Iris pigment epithelial cell (primary cell): ENCODE measurements at regions not wholly inside any gene's neighbourhood (a gene's known extent, or its start where the extent isn't known, plus 50 kb on each side); places are given as distances from the start of the nearest gene placed in this dataset.
"Not testable (repeated sequence)": the region's sequence is repeated elsewhere in the genome, so short reads cannot be mapped to it uniquely, and the experiment has no call there.

Source experiments
- DNase-seq: peaks from one replicate; pipeline ENCODE4 v3.0.0-alpha.2; 2011; ENCODE audit warnings: low read depth

DNA sequence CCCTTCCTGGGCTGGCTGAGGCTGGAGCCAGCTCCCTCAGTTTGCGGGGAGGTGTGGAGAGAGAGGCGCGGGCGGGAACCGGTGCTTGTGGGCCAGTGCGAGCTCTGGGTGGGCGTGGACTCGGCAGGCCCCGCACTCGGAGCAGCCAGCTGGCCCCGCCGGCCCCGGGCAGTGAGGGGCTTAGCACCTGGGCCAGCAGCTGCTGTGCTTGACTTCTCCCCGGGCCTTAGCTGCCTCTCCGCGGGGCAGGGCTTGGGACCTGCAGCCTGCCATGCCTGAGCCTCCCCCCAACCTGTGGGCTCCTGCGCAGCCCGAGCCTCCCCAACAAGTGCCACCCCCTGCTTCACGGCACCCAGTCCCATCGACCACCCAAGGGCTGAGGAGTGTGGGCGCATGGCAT is 81.6 kb upstream of the CCNG1 start:
- DNase-seq, result not testable (repeated sequence)

DNA sequence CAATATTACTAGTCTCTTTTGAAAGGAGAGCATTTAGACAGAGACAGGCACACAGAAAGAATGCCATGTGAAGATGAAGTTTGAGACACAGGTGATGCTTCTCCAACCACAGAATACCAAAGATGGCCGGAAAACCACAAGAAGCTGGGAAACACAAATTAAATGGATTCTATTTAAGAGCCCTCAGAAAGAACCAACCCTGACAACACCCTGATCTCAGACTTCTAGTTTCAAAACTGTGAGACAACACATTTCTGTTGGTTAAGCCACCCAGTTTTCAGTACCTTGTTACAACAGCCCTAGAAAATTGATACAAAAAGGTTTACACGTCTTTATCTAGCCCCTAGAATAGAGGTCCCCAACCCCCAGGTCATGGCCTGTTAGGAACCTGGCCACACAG is 79.8 kb upstream of the CCNG1 start:
- no peak for DNase-seq

DNA sequence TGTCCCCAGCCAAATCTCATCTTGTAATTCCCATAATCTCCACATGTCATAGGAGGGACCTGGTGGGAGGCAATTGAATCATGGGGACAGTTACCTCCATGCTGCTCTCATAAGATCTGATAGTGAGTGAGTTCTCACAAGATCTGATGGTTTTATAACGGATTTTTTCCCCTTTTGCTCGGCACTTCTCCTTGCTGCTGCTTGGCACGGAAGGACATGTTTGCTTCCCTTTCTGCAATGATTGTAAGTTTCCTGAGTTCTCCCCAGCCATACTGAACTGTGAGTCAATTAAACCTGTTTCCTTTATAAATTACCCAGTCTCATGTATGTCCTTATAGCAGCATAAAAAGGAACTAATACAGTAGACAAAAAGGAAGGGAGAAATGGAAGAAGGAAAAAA is 76.7 kb upstream of the CCNG1 start:
- no peak for DNase-seq

DNA sequence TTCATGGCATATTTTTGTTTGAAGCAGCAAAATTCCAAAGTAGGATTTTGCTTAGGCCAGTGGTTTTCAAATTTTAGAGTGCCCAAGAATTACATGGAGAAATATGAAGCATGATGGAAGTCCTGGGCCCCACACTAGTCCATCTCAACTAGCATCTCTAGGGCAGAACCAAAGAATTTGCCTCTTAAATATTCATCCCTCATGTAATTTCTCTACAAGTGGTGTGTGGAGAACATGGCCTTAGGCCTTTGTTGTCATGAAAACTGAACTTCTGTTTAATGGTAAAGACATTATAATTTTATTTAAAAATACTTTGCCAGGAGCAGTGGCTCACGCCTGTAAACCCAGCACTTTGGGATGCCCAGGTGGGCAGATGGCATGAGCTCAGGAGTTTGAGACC is 75.9 kb upstream of the CCNG1 start:
- DNase-seq, result no peak

DNA sequence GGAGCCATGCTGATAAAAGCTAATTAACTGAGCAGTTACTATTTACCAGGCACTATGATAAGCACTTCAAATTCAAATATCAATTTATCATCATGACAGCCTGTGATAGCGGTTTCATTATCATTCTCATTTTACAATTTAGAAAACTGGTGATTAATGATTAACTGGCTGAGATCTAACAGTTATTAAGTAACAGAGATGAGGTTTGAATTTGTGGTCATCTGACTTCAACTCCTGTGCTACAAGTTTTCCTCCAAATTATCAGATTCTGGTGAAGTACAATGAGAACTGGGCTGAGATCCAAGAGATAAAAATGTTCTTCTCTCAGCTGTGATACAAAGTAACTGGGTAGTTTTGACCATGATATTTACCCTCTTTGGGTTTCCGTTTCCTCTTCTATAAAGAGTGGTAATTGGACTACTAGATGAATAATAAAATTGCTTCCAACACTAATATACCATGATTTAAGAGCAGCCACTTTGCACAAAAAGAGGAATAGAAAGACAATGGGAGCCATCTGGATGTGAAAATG is 74.5 kb upstream of the CCNG1 start:
- DNase-seq, result peak; percentile 1

DNA sequence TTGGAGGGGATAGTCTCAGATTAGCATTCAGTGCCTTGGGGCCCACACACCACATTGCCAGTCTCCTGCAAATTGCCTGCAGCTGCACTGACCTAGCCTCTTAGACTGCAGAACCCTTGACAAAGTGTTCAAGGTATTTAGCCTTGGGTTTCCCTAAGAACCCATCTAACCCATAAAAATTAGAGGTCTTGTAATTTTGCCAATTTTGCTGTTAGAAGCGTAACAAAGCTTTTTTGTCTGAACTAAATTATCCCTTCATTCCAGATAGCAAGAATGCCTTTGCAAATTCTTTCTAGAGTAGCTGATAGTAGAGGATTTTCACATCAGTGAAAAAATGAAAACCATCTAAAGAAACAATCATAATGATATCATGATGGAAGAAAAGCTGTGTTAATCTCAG is 74.0 kb upstream of the CCNG1 start:
- no peak for DNase-seq

DNA sequence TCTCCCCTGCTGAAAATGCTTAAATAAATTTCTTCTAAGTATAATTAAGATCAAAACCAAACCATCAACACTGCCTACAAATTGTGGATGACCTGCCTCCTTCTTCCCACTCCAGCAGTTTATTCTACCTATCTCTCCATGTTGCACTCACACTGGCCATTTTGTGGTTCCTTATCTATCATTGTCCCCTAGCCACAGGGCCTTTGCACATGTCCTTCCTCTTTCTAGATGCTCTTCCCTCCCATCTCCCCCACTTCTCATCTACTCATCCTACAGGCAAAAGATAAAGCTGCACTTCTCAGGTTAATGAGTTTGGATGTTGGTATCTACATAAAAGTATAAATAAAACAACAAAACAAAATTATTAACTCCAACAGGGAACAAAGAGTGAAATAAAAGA is 70.6 kb upstream of the CCNG1 start:
- DNase-seq, result no peak

DNA sequence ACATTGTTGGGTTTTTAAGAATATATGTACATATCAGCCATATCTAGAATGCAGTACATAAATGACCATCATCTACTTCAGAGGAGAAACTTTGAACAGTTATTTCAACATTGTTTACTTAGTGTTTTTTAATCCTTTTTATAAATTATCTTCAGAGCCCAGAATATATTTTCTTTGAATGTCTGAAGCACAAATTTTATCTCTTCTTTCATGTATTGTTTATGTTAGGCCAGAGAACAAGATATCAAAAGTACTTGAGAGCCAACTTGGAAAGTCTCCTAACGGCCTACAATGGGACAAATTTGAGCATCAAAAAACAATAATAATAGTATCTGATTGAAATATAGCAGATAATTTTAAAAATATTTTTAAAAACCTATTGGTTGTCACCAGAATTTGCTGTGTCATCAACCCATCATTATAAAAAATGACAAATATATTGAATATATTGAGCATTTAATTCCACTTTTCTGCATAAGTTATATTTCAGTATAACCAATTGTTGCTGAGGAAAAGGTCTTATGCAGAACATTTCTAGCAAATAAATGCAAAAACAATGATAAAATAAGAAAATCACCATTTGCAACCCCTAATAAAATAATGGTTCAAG is 67.5 kb upstream of the CCNG1 start:
- DNase-seq, result no peak

DNA sequence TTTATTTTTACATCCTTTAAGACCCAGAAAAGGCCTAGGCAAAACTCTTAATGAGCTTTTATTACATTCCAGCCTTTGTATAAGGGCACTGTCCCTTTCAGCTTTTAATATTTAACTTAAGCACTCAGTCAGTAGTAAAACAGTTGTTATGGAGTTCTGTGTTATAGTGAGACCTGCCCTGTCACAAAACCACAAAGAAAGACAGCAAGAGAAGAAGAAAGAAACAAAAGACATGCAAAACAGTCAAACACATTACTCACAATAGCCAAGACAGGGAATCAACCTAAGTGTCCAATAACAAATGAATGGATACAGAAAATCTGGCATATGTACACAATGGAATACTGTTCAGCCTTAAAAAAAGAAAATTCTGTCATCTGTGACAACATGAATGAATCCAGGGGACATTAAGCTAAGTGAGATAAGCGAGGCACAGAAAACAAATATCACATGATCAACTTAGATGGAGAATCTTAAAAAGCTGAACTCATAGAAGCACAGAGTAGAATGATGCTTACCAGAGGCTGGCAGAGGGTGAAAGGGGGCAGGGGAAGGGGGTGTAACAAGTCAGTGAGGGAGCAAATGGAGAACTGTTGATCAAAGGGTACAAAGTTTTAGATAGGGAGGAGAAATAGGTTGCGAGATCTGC is 63.8 kb upstream of the CCNG1 start:
- DNase-seq, result no peak

DNA sequence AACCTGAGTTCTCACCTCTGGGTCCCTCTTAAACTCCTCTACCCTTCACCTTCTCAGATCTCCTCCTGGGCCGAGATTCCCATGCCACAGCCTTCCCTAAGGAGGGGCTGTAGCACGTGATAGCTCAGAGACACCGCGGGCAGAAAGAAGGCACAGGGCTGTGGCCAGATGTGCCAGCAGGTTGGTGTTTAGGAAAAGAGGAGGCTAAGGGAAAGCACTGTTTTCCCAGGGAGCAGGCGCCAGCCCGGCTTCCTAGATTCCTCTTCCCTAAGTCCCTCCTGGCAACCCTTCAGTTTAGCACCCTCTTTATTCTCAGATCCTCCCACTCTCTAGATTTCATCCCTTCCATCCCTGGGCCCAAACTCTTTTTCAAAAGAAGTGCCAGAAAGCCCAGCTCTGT is 59.4 kb upstream of the CCNG1 start:
- DNase-seq, result no peak

DNA sequence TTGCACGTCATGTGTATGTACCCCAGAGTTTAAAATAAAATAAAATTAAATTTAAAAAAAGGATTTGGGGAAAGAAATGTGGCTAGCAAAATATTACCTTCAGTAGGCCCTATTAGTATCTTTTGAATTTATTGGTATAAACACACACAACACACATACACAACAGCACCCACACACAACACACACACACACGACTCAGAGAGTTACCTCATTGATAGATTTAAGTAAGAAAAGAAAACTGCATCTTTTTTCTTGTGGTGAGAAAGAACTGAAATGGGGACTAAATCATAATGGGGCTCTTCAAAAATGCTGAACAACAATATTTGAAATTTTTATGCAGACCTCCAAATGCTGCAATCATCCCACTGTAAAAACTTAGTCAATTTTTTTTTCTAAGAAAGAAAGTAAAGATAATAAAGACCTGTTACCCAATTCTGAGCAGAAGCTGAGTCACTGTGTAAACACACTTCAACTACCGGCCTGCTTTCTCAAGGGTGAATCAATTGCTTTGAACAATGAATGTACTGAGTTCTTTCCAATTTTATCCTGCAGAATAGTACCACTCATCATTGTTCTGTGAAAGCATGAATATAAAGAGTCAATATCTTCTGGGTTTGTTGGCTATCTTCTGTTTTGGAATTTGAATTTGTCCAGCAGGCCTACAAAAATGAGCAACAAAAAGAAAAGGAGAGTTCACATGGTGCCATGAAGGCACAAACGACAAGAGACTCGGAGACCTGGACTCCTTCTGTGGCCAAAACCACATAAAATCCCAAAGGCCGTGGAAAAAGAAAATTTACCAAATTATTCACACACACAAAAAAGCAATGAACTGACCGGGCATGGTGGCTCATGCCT is 57.9 kb upstream of the CCNG1 start:
- peak; percentile 87 for DNase-seq

DNA sequence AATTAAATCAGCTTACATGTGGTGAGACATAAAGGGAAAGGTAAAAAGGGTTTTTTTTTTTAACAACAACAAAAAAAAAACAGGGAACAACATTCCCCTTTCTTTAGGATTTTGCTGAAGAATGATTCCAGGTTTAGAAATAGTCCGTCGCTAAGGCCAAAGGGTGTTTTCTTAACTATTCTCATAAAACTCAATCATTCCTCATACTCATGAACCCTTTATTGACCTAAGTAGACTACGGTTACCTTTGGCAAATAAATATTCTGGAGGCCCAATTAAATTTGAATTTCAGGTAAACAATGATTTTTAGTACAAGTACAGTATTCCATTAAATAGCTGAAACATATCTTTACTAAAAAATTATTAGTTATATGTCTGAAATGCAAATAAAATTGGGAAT is 55.6 kb upstream of the CCNG1 start:
- no peak for DNase-seq

DNA sequence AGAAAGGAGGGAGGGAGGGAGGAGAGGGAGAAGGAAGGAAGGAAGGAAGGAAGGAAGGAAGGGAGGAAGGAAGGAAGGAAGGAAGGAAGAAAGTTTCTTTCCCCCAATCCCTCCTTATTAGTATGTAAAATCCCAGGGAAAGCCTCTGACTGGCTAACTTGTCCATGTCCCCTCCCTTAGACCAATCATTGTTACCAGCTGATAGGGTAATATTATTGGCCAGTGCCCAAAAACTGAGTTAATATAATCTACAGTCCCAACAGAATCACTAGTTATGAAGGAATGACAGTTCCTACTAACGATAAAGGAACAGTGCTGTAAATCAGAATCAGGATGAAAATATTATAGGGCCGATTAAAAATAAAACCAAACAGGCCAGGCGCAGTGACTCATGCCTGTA is 53.6 kb upstream of the CCNG1 start:
- DNase-seq, result no peak

DNA sequence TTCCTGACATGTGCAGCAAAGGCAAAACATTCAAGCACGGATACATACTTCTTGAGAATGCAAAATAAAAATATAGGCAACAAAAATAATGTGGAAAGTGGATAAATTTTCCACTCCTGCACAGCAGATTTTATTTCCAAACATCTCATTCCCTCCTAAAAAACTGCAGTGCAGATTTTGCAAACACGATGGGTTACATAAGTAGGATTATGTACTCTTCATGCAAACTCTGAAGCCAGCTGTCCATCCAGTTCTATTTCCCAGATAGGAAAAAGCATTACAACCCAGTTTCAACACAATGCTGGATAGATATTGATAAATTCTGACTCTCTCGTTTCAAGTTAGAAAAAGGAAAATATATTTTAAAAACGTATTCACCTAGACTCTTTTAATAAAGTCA is 52.7 kb upstream of the CCNG1 start:
- no peak for DNase-seq

DNA sequence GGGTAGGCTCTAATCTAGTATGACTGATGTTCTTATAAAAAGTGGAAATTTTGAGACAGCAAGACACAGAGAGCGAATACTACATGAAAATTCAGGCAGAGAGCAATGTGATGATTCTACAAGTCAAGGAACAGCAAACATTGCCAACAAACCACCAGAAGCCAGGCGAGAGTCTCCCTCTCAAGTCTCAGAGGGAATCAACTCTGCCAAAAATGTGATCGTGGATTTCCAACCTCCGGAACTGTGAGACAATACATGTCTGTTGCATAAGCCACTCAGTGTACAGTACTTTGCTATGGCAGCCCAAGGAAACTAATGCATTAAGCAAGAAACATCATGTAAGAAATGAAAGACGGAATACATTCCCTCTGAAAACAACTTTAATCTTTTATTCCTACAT is 52.1 kb upstream of the CCNG1 start:
- no peak for DNase-seq

DNA sequence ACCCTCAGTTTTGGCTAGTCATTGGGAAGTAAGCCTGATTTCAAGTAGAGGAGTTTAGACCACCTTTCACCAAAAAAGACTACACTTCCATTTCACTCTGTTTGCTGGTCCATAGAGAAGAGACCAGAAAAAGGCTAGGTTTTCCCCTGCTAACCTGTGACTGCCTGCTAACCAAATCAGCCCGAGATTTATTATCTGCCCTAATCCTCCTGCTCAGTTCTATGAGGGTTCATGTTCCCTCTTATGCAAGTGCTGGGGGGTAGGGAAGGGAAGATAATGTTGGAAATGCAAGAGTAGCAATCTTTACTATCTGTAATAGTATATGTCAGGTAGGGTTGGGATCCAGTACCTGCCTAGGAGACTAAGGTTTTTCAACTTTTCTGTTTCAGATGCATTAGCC is 51.6 kb upstream of the CCNG1 start:
- DNase-seq, result no peak

DNA sequence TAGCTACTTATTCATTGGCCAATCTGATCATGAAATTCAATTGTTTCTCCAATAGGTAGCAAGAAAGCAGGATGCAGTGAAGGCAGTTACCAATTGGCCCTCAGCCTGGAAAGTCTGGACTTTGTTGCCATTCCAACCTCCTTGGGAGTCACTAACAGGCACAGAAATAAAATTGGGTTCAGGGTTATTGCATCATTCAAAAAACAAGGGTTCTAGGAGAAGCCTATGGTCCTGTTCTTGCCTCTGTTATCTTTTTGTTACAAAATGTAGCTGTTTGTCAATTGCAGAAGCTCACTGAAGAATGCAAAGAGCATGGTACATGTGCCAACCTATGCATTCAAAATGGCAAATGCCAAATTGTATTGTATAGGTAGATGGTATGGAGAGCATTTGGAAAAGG is 51.0 kb upstream of the CCNG1 start:
- DNase-seq, result no peak

DNA sequence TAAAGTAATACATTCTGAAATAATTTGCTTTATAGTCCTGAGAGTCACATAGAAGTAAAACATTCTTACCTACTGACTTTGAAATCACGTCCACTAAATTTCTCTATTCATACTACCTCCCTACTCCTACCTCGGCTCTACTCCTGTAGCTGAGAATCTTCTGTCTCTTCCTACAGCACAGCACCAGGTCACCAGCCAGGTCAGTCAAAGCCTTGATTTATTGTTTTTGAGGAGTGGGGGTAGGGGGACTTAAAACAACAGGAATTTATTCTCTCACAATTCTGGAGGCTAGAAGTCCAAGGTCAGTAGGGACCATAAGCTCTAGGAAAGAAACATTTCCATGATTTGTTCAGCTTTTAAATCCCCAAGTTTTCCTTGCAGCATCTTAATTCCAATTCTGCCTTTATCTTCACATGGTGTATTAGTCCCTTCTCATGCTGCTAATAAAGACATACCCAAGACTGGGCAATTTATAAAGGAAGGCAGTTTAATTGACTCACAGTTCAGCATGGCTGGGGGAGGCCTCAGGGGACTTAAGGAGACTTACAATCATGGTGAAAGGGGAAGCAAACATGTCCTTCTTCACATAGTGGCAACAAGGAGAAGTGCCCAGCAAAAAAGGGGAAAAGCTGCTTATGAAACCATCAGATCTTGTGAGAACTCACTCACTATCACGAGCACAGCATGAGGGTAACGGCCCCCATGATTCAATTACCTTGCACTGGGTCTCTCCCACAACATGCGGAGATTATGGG is 49.6 kb upstream of the CCNG1 start:
- no peak for DNase-seq
